Suprapubic skin (tissue), 4 donors: ENCODE measurements at regions not wholly inside any gene's neighbourhood (a gene's known extent, or its start where the extent isn't known, plus 50 kb on each side); places are given as distances from the start of the nearest gene placed in this dataset.
A peak's percentile ranks its signal among the peaks of the same experiment; 100 is the strongest.
"Not testable (repeated sequence)": the region's sequence is repeated elsewhere in the genome, so short reads cannot be mapped to it uniquely, and the experiment has no call there.

Experiments used
- DNase-seq, 2 donors: peaks; one replicate each; pipeline ENCODE4 v3.0.0-alpha.2; 2019; ENCODE audit warnings: low spot score in 2 of 2
- H3K27ac ChIP-seq: fragments of 200-600 bp; sonication (generic); one replicate; pipeline ENCODE4 v1.5.1; 2019
- H3K27me3 ChIP-seq: fragments of 200-600 bp; sonication (generic); one replicate; pipeline ENCODE4 v1.5.1; 2019
- H3K36me3 ChIP-seq: fragments of 200-600 bp; sonication (generic); one replicate; pipeline ENCODE4 v1.5.1; 2019
- H3K4me1 ChIP-seq: fragments of 200-600 bp; sonication (generic); one replicate; pipeline ENCODE4 v1.5.1; 2019
- H3K4me3 ChIP-seq: fragments of 200-600 bp; sonication (generic); one replicate; pipeline ENCODE4 v1.5.1; 2019; ENCODE audit warnings: mild to moderate bottlenecking
- H3K9me3 ChIP-seq: fragments of 200-600 bp; sonication (generic); one replicate; pipeline ENCODE4 v1.5.1; 2019
- CTCF ChIP-seq, 2 donors: fragments of 200-600 bp in 1 of 2; fragments of 450-650 bp in 1 of 2; sonication (generic) in 1 of 2; IDR thresholded peaks; one replicate each; pipeline ENCODE4 v1.5.1; 2016 to 2019; ENCODE audit warnings: antibody characterized with exemption in 2 of 2, mild to moderate bottlenecking in 1 of 2, moderate library complexity in 1 of 2
- EP300 ChIP-seq: sonication (generic); formaldehyde crosslinking; IDR thresholded peaks from one replicate; pipeline ENCODE4 v1.6.1; 2017; ENCODE audit warnings: antibody characterized with exemption
- POLR2A ChIP-seq, 2 donors: fragments of 450-650 bp; IDR thresholded peaks; one replicate each; pipeline ENCODE4 v1.6.1; 2017; ENCODE audit warnings: antibody characterized with exemption in 2 of 2, mild to moderate bottlenecking in 2 of 2, moderate library complexity in 2 of 2
- POLR2AphosphoS5 ChIP-seq, 3 donors: sonication (generic); formaldehyde crosslinking; IDR thresholded peaks; one replicate each; pipeline ENCODE4 v1.6.1; 2017; ENCODE audit warnings: antibody characterized with exemption in 3 of 3
- WGBS: methylation state at CpG from one replicate; pipeline ENCODE4 v1.1.5; 2018; 5-methylcytosine and 5-hydroxymethylcytosine counted together

GRCh38 chr15:61336026-61336638, 107.0 kb upstream of the RORA start:
- Histone ChIP-seq H3K9me3 (no peaks in the 10 kb centered on the region), H3K36me3 (no peaks in the 10 kb centered on the region), H3K27ac (no peak overlapping the region), H3K27me3 (peaks cover 8% of the 10 kb centered on the region), H3K4me3 (no peak overlapping the region), H3K4me1 (no peaks in the 10 kb centered on the region)
- DNase-seq: no peak
- WGBS: 88% methylated on average over 3 of the region's 3 CpGs
- TF ChIP-seq POLR2A (IDR thresholded peaks at IDR 0.05) (no peak), CTCF (IDR thresholded peaks at IDR 0.05) (no peak), POLR2AphosphoS5 (IDR thresholded peaks at IDR 0.05) (no peak), EP300 (no peak)

- 95% methylated on average over 5 of the region's 5 CpGs for WGBS
- DNase-seq: not testable (repeated sequence)
Measured at GRCh38 chr15:61334714-61335113, 105.6 kb upstream of the RORA start.

GRCh38 chr15:61331019-61331418, 101.9 kb upstream of the RORA start:
- Histone ChIP-seq H3K9me3 (no peaks in the 10 kb centered on the region), H3K4me1 (no peaks in the 10 kb centered on the region), H3K4me3 (no peak overlapping the region), H3K27me3 (peaks cover 6% of the 10 kb centered on the region), H3K27ac (no peak overlapping the region), H3K36me3 (no peaks in the 10 kb centered on the region)
- TF ChIP-seq EP300: no peak
- no peak for TF ChIP-seq POLR2AphosphoS5 (IDR thresholded peaks at IDR 0.05)
- TF ChIP-seq CTCF (IDR thresholded peaks at IDR 0.05): no peak
- TF ChIP-seq POLR2A (IDR thresholded peaks at IDR 0.05): no peak
- no peak for DNase-seq
- 91% methylated on average over 3 of the region's 3 CpGs for WGBS

More at GRCh38 chr15:61334714-61335113, 105.6 kb upstream of the RORA start:
- not testable (repeated sequence) for H3K9me3 ChIP-seq, H3K4me1 ChIP-seq, H3K27me3 ChIP-seq, H3K27ac ChIP-seq, H3K36me3 ChIP-seq, H3K4me3 ChIP-seq

- Histone ChIP-seq H3K4me1 (no peaks in the 10 kb centered on the region), H3K9me3 (no peaks in the 10 kb centered on the region), H3K4me3 (no peak overlapping the region), H3K36me3 (no peaks in the 10 kb centered on the region), H3K27ac (peak overlapping the region; percentile 48), H3K27me3 (no peaks in the 10 kb centered on the region)
- WGBS: 44% methylated on average over 8 of the region's 8 CpGs
- no peak for TF ChIP-seq EP300
- TF ChIP-seq POLR2AphosphoS5 (IDR thresholded peaks at IDR 0.05): peak in 1 of 3 donors; percentile 3
- DNase-seq: no peak
Measured at GRCh38 chr15:61327019-61327631, 98.0 kb upstream of the RORA start.

- H3K4me1 ChIP-seq: no peaks in the 10 kb centered on the region
- H3K9me3 ChIP-seq: no peaks in the 10 kb centered on the region
- DNase-seq: no peak
- 77% methylated on average over 2 of the region's 2 CpGs for WGBS
- no peaks in the 10 kb centered on the region for H3K36me3 ChIP-seq
- H3K27ac ChIP-seq: no peak overlapping the region
- no peaks in the 10 kb centered on the region for H3K27me3 ChIP-seq
- H3K4me3 ChIP-seq: no peak overlapping the region
- no peak for TF ChIP-seq CTCF (IDR thresholded peaks at IDR 0.05)
Measured at GRCh38 chr15:61319892-61320291, 90.8 kb upstream of the RORA start.

- no peak overlapping the region for H3K4me3 ChIP-seq
- H3K4me1 ChIP-seq: no peaks in the 10 kb centered on the region
- WGBS: 72% methylated on average over 7 of the region's 7 CpGs
- H3K27ac ChIP-seq: no peak overlapping the region
- H3K9me3 ChIP-seq: no peaks in the 10 kb centered on the region
- no peak for DNase-seq
- no peaks in the 10 kb centered on the region for H3K36me3 ChIP-seq
- TF ChIP-seq POLR2AphosphoS5 (IDR thresholded peaks at IDR 0.05): no peak
- no peak for TF ChIP-seq CTCF (IDR thresholded peaks at IDR 0.05)
- no peak for TF ChIP-seq EP300
- no peak for TF ChIP-seq POLR2A (IDR thresholded peaks at IDR 0.05)
- H3K27me3 ChIP-seq: no peaks in the 10 kb centered on the region
Measured at GRCh38 chr15:61318802-61319525, 89.9 kb upstream of the RORA start.
